MM.1S (cell line): ENCODE measurements at regions not wholly inside any gene's neighbourhood (a gene's known extent, or its start where the extent isn't known, plus 50 kb on each side); places are given as distances from the start of the nearest gene placed in this dataset.

Experiments
- EZH2 ChIP-seq: fragments of 300-600 bp; sonication (generic); optimal IDR thresholded peaks from 2 replicates; pipeline ENCODE3; 2017; ENCODE audit warnings: low read depth, mild to moderate bottlenecking, antibody characterized with exemption, low read length, mixed read lengths
- EZH2phosphoT487 ChIP-seq: fragments of 300-600 bp; sonication (generic); IDR thresholded peaks from 2 replicates; pipeline ENCODE4 v1.6.1; 2018; ENCODE audit warnings: antibody characterized with exemption, low read length
- TF ChIP-seq, protein P1 (sequence below): fragments of 300-600 bp; sonication (generic); IDR thresholded peaks from 2 replicates; pipeline ENCODE4 v1.5.1; 2016; ENCODE audit warnings: antibody characterized with exemption, low read length, mixed read lengths

GRCh38 chr13:39159393-39159792, 121.1 kb downstream of the NHLRC3 start:
- no peak for TF ChIP-seq EZH2
- TF ChIP-seq, protein P1, sequence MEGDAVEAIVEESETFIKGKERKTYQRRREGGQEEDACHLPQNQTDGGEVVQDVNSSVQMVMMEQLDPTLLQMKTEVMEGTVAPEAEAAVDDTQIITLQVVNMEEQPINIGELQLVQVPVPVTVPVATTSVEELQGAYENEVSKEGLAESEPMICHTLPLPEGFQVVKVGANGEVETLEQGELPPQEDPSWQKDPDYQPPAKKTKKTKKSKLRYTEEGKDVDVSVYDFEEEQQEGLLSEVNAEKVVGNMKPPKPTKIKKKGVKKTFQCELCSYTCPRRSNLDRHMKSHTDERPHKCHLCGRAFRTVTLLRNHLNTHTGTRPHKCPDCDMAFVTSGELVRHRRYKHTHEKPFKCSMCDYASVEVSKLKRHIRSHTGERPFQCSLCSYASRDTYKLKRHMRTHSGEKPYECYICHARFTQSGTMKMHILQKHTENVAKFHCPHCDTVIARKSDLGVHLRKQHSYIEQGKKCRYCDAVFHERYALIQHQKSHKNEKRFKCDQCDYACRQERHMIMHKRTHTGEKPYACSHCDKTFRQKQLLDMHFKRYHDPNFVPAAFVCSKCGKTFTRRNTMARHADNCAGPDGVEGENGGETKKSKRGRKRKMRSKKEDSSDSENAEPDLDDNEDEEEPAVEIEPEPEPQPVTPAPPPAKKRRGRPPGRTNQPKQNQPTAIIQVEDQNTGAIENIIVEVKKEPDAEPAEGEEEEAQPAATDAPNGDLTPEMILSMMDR: no peak
- no peak for TF ChIP-seq EZH2phosphoT487
